Fibroblast of lung (primary cell): ENCODE measurements at regions not wholly inside any gene's neighbourhood (a gene's known extent, or its start where the extent isn't known, plus 50 kb on each side); places are given as distances from the start of the nearest gene placed in this dataset.

Experiments
- CTCF ChIP-seq, 2 donors: IDR thresholded peaks in 1 of 2; conservative IDR thresholded peaks in 1 of 2; 1 replicate in 1 of 2; 2 replicates in 1 of 2; pipeline ENCODE4 v1.5.1; 2011 to 2012; ENCODE audit warnings: low read length in 2 of 2, control low read depth in 1 of 2, inconsistent platforms in 1 of 2, low read depth in 1 of 2, mild to moderate bottlenecking in 1 of 2
- EZH2 ChIP-seq: IDR thresholded peaks from 2 replicates; pipeline ENCODE4 v1.5.1; 2012; ENCODE audit warnings: low read length, control low read depth, mild to moderate bottlenecking; ENCODE audit errors: missing control alignments

GRCh38 chr2:193101591-193101990 lies 906.9 kb upstream of the TMEFF2 start:
- no peak for TF ChIP-seq EZH2
- TF ChIP-seq CTCF (conservative IDR thresholded peaks at IDR 0.05 in 1 of 2, IDR thresholded peaks at IDR 0.05 in 1 of 2; ENCODE audit: low read depth in 1 of 2, low read length in 2 of 2): no peak
